ENCODE measurements at regions not wholly inside any gene's neighbourhood (a gene's known extent, or its start where the extent isn't known, plus 50 kb on each side); places are given as distances from the start of the nearest gene placed in this dataset.
"Not testable (repeated sequence)": the region's sequence is repeated elsewhere in the genome, so short reads cannot be mapped to it uniquely, and the experiment has no call there.

DNA sequence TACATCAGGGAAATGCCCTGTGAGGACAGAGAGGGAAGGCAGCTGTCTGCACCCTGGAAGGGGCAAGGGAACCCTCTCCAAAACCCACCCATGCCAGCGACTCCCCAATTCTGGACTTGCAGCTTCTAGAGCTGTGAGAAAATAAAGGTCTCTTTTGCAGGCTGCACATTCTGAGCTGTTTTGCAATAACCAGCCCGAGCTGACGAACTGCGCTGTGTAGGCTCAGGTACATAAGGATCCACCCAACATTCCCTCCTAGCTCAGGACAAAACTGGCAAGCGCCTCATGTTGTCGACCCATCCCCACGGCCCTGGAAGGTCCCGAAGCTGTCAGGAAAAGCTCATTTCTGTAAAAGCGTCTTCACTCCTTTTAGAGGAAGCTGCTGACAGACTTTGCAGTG is 271.8 kb downstream of the CRLF2 start:
- no peak for DNase-seq

DNA sequence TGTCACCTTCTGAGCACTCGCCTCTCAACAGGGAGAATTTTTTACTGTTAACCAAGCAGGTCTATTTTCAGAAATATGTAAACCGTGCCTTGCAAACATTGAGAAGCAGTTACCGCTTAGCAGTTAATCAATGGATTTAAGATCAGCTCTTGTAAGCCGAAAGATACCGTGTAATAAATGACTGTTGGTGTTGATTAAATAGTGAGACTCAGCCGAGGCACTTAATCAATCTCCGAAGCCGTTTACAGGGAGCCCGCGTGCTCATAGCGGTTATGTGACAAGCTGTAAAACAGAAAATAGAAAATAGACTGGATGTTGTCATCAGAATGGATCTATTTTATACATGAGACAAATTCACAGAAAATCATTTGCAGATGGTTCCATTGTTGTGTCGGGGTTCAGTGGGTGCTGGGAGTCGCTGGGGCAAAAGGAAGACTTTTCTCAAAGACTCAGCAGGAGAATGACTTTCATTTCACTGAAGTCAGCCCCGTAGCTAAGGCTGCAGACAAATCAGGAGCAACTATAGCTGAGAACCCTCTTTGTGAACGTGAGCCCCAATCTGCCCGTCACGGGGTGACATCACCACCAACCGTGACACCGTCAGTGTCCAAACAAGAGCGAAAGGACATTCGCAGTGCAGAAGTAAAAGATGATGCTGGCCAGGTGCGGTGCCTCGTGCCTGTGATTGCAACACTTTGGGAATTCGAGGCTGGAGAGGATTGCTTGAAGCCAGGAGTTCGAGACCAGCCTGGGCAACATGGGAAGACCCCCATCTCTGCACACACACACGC is 275.3 kb downstream of the CRLF2 start:
- no peak for DNase-seq

DNA sequence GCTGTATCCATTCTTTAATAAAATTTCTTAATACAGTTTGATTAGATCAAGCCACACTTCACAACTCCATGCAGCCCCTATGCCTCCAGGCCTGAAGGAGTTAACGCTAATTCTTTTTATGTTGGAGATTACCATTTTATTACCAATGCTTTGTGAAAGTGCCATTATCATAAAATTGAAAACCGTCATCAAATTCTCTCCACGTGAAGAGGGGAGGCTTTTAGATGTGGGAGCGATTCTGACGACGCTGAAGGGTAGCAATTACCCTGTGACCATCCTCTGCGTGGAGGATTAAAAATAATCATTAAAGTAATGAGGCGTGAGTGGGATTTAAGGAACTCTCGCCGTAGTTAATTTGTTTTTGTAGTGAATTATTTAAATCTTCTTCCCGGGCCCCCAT is 278.8 kb downstream of the CRLF2 start:
- no peak for DNase-seq

DNA sequence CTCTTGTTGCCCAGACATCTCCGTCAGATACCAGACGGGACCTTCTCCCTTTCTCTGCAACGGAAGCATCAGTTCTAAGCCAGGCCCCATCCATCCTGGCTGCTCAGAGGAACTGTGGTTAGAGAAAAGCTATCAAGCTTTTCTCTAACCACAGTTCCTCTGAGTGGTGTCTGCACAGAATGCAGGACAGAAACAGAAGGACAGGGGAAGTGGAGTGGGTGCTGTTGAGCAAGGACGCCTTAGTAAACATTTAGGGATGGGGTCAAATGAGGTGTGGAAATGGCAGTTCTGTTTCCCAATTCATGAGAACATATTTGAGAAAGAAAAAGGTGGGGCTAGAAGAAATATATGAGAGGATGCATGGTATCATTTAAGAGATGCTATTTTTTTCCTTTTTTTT is 283.8 kb downstream of the CRLF2 start:
- DNase-seq = no peak

DNA sequence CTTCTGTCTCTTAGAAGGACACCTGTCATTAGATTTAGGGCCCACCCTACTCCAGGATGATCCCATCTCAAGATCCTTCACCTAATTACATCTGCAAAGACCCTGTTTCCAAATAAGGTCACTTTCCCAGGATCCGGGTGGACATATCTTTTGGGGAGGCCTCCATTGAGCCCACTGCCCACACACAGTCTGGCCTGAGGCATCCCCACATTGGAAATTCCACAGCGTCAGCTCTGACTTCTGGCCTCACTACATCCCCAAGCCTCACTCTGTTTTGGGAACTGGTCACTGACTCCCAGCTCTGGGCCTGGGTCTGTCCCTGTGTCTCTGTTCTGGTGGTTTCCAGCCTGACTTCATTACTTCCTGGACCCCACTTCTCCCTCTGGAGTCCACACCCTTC is 285.5 kb downstream of the CRLF2 start:
- DNase-seq = no peak

GRCh38 chrX:926070-926469 is 286.4 kb downstream of the CRLF2 start:
- DNase-seq = no peak

DNA sequence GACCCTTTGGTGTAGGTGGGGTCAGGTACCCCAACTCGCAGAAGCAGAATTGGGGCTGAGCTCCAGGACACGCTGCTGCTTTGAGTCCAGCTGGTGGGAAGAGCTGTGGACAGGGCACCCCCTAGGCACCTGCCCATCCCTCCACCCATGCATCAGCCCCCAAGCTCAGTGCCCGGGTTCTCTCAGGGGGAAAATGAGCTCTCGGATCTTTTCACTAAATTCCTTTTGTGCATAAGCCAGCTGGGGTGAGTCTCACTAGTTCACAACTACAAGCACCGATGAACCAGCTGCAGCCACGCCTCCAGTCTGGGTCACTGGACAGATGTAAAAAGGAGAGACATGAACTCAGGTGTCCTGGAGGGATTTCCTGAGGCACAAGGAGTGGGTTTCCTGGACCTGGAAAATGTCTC is 286.8 kb downstream of the CRLF2 start:
- no peak for DNase-seq

- DNase-seq = no peak
These were observed 287.4 kb downstream of the CRLF2 start for GRCh38 chrX:925094-925493.

- no peak for DNase-seq
These were observed 288.4 kb downstream of the CRLF2 start for GRCh38 chrX:924017-924416.

DNA sequence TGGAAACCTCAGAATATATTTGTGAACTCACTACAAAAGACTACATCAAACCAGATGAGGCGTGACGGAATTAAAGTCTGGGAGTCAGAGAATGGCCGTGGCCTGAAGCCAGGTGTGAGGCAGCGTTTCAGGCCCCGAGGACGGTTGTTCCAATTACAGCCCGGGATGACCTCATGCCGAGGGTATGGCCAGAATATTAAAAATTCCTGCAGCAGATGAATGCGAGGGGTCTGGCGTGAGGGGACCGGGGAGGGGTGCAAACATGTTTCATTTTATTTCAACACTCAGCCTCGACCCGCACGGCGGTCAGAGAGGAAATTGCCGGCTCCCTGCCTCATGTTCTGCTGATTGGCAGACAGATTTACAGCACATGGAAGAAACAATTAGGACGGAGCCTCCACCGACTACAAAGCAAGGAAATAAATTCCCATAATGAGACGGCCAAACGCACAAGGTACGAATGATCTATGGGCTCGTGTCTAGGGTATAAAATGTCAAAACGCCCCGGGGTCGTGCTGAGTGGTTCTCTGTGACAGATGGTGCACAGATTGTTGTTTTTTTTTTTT is 289.7 kb downstream of the SHOX start:
- no peak for DNase-seq

DNA sequence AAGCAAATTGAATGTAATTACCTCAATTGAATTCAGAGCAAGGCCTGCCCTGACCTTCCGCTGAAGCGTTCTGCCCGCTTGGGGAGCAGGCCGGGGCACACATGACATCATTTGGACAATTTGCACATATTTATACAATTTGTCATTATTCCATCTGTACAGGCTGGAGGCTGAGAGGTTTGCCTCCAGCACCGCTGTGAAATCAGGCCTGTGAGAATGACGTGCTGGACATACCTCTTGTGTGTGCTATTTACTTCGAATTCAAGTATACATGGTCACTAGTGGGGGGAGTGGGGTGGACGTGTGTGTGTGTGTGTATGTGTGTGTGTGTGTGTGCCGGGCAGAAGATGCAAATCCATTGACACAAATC is 285.6 kb downstream of the SHOX start:
- DNase-seq = no peak

DNA sequence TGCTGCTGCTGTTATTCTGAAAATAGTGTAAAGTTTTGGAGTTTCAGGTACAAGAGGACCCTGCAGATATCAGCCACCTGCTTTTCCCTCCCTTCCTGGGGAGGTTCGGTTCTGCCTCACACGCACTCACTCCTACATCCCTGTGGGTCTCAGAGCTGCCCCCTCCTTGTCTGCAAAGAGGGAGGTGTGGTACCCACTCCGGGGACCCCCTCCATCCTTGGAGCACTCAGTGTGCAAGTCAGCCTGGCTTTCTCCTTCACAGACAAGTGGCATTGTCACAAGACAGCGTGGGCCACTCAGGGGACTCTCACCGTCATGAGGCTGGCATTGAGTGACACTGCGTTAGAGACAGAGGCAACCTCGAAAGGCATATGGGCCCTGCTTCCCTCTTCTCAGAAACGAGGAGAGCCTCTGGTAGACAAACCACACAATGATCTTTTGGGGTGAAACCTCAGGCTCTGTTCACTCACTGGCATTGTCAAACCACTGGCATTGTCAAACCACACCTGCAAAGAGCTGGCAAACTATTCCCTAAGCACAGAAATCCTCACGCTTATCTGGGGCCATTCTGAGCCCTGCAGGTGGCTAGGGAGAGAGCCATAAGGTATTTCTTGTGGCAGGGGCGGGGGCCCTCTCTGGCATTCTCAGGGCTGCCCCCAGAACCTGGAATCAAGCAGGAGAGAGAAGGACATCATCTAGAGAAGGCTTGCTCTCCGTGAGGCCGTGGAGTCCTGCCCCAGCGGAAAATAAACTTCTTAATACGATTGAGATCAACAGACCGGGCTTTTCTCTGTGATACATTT is 285.0 kb downstream of the SHOX start:
- DNase-seq = no peak

DNA sequence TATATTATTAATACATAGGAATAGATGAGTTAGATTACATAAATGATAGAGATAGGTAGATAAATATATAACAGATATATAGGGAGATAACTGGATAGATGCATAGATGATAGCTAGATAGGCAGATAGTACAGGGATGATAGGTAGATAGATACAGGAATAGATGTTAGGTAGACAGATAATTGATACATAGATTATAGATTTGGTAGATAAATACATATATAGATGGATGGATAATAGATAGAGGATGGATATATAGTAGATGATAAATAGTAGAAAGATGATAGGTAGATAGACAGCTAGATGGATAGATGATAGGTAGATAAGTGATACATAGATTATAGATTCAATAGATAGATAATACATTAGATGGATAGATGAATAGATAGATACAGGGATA is 283.6 kb downstream of the SHOX start:
- no peak for DNase-seq

- DNase-seq = no peak
These were observed 282.1 kb downstream of the SHOX start for GRCh38 chrX:912677-913076.

GRCh38 chrX:909068-909467 is 278.5 kb downstream of the SHOX start:
- not testable (repeated sequence) for DNase-seq

DNA sequence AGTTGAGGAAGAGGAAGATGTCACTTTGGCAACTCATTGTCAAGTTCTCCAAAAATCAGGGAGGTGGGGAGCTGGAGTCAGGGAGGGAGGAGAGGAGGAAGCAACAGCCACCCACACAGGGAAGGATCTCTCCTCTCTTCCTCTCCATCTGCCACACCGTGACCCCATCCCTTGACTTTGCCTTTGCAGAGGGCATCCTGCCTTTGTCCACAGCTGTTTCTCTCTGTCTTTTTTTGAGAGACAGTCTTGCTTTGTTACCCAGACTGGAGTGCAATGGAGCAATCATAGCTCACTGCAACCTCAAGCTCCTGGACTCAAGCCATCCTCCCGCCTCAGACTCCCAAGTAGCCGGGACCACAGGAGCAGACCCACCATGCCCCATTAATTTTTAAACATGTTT is 276.0 kb downstream of the SHOX start:
- no peak for DNase-seq

DNA sequence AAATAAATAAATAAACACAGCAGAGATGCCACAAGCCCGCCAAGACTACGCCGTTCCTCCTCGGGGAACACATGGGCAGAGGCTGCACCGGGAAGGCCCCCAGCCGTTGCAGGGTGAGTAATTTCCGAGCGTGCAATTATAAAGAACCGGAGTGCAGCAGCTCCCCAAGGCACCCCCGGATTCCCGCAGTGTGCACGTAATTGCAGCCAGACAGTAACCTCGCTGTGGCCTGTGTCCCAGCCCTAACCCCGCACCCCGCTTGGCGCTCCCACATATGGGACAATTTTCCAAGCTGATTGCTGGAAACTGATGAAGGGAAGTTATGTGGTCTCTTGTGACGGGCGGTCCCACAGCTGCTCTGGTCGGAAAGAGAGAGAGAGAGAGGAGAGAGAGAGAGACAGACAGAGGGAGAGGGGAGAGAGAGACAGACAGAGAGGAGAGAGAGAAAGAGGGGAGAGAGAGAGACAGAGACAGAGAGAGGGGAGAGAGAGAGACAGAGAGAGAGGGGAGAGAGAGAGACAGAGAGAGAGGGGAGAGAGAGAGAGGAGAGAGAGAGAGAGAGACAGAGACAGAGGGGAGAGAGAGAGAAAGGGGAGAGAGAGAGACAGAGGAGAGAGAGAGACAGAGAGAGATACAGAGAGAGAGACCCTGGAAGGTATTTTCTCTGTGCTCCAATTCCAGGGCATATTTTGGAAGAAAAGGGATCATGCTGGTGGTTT is 275.4 kb downstream of the SHOX start:
- DNase-seq = no peak

DNA sequence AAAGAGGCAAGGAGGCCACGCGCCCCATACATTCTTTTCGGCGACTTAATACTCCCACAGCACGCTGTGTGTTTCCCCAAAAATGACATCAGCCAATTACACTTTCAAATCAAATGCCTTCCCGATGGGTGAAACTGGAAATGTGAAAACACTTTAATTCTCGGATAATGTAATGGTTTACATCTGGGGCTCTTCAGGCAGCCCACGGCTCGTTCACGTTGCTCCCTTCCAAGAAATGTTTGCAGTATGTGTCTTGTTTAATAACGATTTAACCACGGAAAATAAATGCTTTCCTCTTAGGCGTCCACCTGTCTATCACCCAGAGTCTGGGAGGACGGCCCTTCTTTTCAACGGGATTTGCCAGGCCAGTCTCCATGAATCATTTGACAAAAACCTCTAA is 272.5 kb downstream of the SHOX start:
- no peak for DNase-seq

- no peak for DNase-seq
These were observed 265.7 kb downstream of the SHOX start for GRCh38 chrX:896256-896655.

DNA sequence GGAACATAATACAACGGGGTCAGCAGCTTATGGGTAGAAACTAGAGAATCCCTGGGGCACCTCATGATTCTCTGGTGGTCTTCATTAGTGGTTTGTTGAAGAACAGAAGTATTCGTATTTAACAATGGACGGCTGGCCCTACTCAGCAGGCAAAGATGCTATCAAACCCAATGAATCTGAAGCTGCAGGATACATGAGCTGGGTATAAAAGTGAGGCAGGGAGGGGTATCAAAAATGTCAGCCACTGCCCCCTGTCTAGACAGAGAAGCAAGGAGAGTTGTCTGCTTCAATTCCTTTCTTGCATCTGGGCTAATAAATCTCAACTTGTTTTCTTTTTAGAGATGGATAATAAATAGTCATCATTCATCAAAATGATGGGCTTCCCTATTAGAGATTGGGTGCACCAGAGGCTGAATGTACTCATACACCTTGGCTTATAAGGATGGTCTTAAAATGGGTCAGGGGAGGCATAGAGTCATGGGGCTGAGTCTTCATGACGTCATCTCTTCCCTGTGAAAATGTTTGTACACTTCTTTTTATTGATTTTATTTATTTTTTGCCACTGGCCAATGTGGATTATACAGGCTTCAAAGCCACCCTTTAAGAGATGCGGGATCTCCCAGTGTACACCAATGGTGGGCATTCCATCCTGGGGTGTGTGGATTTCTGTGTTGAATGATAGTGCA is 259.5 kb downstream of the SHOX start:
- no peak for DNase-seq

GRCh38 chrX:887724-888123 is 257.1 kb downstream of the SHOX start:
- not testable (repeated sequence) for DNase-seq

DNA sequence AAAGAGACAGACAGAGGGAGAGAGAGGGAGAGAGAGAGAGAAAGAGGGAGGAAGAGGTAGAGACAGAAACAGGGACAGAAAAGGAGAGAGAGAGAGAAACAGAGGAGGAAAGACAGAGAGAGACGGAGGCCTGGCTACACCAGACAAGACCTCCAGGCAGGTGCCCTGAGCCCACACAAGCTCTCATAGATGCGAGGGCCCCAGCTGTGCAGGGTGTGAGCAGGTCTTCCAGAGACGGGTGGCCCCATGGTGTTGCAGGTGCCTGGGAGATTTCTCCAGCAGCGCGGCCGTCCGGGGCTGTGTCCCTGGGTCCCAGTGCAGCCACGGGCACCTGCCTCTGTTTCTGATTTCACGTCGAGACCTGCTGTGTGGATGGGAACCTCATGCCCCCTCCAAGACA is 253.0 kb downstream of the SHOX start:
- no peak for DNase-seq

All from activated CD4-positive, alpha-beta T cell treated with anti-CD3 and anti-CD28 coated beads, Interleukin-2, amount 50 U/mL, for 48 hours (primary cell).